Loucy (cell line): ENCODE measurements at regions not wholly inside any gene's neighbourhood (a gene's known extent, or its start where the extent isn't known, plus 50 kb on each side); places are given as distances from the start of the nearest gene placed in this dataset.

ENCODE experiments used
- EZH2phosphoT487 ChIP-seq: fragments of 200-600 bp; IDR thresholded peaks from 2 replicates; pipeline ENCODE4 v1.6.1; 2018; ENCODE audit warnings: antibody characterized with exemption, mild to moderate bottlenecking, moderate library complexity, borderline replicate concordance
- TF ChIP-seq, protein P1 (sequence below): fragments of 200-600 bp; sonication (generic); conservative IDR thresholded peaks from 2 replicates; pipeline ENCODE4 v1.5.1; 2014; ENCODE audit warnings: mild to moderate bottlenecking, antibody characterized with exemption, low read length

DNA sequence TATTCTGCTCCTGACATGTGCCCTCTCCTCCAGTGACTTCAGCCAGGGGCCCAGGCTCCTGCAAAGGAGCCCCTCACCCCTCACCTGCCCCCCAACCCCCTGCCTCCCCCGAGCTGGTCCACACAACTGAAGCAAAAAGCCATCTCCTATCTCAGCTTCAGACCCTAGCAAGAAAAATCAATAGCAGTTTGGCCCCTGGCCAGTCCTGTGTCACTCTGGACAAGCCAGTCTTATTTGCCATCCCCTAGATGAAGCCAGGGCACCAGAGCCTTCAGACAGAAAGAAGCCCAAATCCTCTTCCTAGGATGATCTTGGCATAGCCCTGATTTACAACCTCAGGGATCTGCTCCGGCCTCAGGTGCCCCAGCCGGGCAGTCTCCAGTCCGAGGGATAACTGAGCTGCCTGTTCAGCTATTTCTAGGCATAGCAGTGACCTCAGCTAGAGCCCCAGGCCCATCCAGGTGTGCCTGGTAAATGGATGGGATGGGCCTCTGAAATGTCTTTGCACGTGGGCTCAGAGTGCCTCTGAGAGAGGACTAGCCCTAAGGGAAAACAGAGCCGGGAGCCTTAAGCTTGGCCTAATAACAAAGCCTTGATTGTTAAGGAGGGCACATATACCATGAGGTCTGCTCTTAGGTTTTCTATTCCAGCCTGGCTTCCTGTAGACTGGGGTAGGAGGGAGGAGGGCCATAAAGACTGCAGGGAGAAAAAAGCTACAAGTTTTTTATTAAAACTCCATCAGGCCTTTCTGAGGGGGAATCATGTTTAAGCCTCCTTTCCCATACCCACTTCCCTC lies 242.0 kb downstream of the SHQ1 start:
- TF ChIP-seq, protein P1, sequence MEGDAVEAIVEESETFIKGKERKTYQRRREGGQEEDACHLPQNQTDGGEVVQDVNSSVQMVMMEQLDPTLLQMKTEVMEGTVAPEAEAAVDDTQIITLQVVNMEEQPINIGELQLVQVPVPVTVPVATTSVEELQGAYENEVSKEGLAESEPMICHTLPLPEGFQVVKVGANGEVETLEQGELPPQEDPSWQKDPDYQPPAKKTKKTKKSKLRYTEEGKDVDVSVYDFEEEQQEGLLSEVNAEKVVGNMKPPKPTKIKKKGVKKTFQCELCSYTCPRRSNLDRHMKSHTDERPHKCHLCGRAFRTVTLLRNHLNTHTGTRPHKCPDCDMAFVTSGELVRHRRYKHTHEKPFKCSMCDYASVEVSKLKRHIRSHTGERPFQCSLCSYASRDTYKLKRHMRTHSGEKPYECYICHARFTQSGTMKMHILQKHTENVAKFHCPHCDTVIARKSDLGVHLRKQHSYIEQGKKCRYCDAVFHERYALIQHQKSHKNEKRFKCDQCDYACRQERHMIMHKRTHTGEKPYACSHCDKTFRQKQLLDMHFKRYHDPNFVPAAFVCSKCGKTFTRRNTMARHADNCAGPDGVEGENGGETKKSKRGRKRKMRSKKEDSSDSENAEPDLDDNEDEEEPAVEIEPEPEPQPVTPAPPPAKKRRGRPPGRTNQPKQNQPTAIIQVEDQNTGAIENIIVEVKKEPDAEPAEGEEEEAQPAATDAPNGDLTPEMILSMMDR, result no peak
- no peak for TF ChIP-seq EZH2phosphoT487
